ENCODE measurements at regions not wholly inside any gene's neighbourhood (a gene's known extent, or its start where the extent isn't known, plus 50 kb on each side); places are given as distances from the start of the nearest gene placed in this dataset.

GRCh38 chr6:119545245-119545644 is 195.7 kb upstream of the MAN1A1 start:
- no peak for DNase-seq
- BruUV-seq (replicated peaks) = no TSS peak
- intact Hi-C loops (cut with micrococcal nuclease; ENCODE audit: unreplicated experiment) = no loop called here
- no peaks in the 10 kb centered on the region for H3K36me3 Mint-ChIP-seq (ENCODE audit: insufficient read depth, unreplicated experiment)
- no peak for TF ChIP-seq CTCF (IDR thresholded peaks at IDR 0.05; ENCODE audit: unreplicated experiment)
- H3K4me1 Mint-ChIP-seq (ENCODE audit: low read depth, unreplicated experiment) = no peaks in the 10 kb centered on the region
- H3K9me3 Mint-ChIP-seq (ENCODE audit: low read depth, unreplicated experiment) = no peaks in the 10 kb centered on the region
- CTCF ChIA-PET = interaction anchor here (1.1 kb wide), 1 partner anchor 58 kb away, joined by 3 read pairs; no protein-coding TSS in a partner anchor
- no peak overlapping the region for H3K4me3 Mint-ChIP-seq (ENCODE audit: low read depth, unreplicated experiment)
- no peaks in the 10 kb centered on the region for H3K27me3 Mint-ChIP-seq (ENCODE audit: unreplicated experiment)
- no peak overlapping the region for H3K27ac Mint-ChIP-seq (ENCODE audit: unreplicated experiment)

GRCh38 chr6:119544325-119545175 is 195.0 kb upstream of the MAN1A1 start:
- no peaks in the 10 kb centered on the region for H3K9me3 Mint-ChIP-seq (ENCODE audit: low read depth, unreplicated experiment)
- no peaks in the 10 kb centered on the region for H3K4me1 Mint-ChIP-seq (ENCODE audit: low read depth, unreplicated experiment)
- H3K27me3 Mint-ChIP-seq (ENCODE audit: unreplicated experiment) = no peaks in the 10 kb centered on the region
- no peak overlapping the region for H3K4me3 Mint-ChIP-seq (ENCODE audit: low read depth, unreplicated experiment)
- no peak for TF ChIP-seq CTCF (IDR thresholded peaks at IDR 0.05; ENCODE audit: unreplicated experiment)
- CTCF ChIA-PET = interaction anchor here (1.1 kb wide), 1 partner anchor 59 kb away, joined by 3 read pairs; no protein-coding TSS in a partner anchor
- no peak for DNase-seq
- H3K27ac Mint-ChIP-seq (ENCODE audit: unreplicated experiment) = no peak overlapping the region
- no TSS peak for BruUV-seq (replicated peaks)
- intact Hi-C loops (cut with micrococcal nuclease; ENCODE audit: unreplicated experiment) = no loop called here
- no peaks in the 10 kb centered on the region for H3K36me3 Mint-ChIP-seq (ENCODE audit: insufficient read depth, unreplicated experiment)

GRCh38 chr6:119543332-119543731 is 193.8 kb upstream of the MAN1A1 start:
- Mint-ChIP-seq H3K27me3 (ENCODE audit: unreplicated experiment) (no peaks in the 10 kb centered on the region), H3K27ac (ENCODE audit: unreplicated experiment) (no peak overlapping the region), H3K4me3 (ENCODE audit: low read depth, unreplicated experiment) (no peak overlapping the region), H3K36me3 (ENCODE audit: insufficient read depth, unreplicated experiment) (no peaks in the 10 kb centered on the region), H3K4me1 (ENCODE audit: low read depth, unreplicated experiment) (no peaks in the 10 kb centered on the region), H3K9me3 (ENCODE audit: low read depth, unreplicated experiment) (no peaks in the 10 kb centered on the region)
- no TSS peak for BruUV-seq (replicated peaks)
- no peak for TF ChIP-seq CTCF (IDR thresholded peaks at IDR 0.05; ENCODE audit: unreplicated experiment)
- CTCF ChIA-PET = no interaction called here
- DNase-seq = no peak
- intact Hi-C loops (cut with micrococcal nuclease; ENCODE audit: unreplicated experiment) = no loop called here

- BruUV-seq (replicated peaks) = no TSS peak
- no peaks in the 10 kb centered on the region for H3K4me1 Mint-ChIP-seq (ENCODE audit: low read depth, unreplicated experiment)
- intact Hi-C loops (cut with micrococcal nuclease; ENCODE audit: unreplicated experiment) = no loop called here
- peaks cover 3% of the 10 kb centered on the region for H3K9me3 Mint-ChIP-seq (ENCODE audit: low read depth, unreplicated experiment)
- H3K27ac Mint-ChIP-seq (ENCODE audit: unreplicated experiment) = no peak overlapping the region
- TF ChIP-seq CTCF (IDR thresholded peaks at IDR 0.05; ENCODE audit: unreplicated experiment) = no peak
- CTCF ChIA-PET = no interaction called here
- H3K36me3 Mint-ChIP-seq (ENCODE audit: insufficient read depth, unreplicated experiment) = no peaks in the 10 kb centered on the region
- no peaks in the 10 kb centered on the region for H3K27me3 Mint-ChIP-seq (ENCODE audit: unreplicated experiment)
- no peak for DNase-seq
- H3K4me3 Mint-ChIP-seq (ENCODE audit: low read depth, unreplicated experiment) = no peak overlapping the region
These were observed 192.5 kb upstream of the MAN1A1 start for GRCh38 chr6:119542037-119542436.

Measured in Calu3 (cell line).